Pancreas (tissue), 10 donors: ENCODE measurements at regions not wholly inside any gene's neighbourhood (a gene's known extent, or its start where the extent isn't known, plus 50 kb on each side); places are given as distances from the start of the nearest gene placed in this dataset.

Source experiments
- ATAC-seq, 4 donors: fragments of 200-7000 bp; cut with Tn5 transposase; one replicate each; pipeline versions ENCODE4 v1.8.0 to v1.9.1; 2020; ENCODE audit warnings: mild to moderate bottlenecking in 4 of 4, moderate library complexity in 4 of 4
- DNase-seq, 6 donors: peaks; one replicate each; pipeline ENCODE4 v3.0.0-alpha.2; 2020
- FAIRE-seq: peaks from 2 replicates; lab custom pipeline; 2012; peaks lifted over from hg19 to GRCh38; lab: Jason Lieb, UNC
- H3K27ac ChIP-seq, 4 donors: fragments of 200-600 bp; sonication (generic); 1 replicate in 3 of 4; 2 replicates in 1 of 4; pipeline versions ENCODE4 v1.5.0 to v1.8.0; 2020
- H3K27me3 ChIP-seq, 4 donors: fragments of 200-600 bp; one replicate each; pipeline ENCODE4 v1.8.0; 2021
- H3K36me3 ChIP-seq, 3 donors: fragments of 200-600 bp; sonication (generic) in 1 of 3; one replicate each; pipeline versions ENCODE4 v1.5.0 to v1.8.0; 2020 to 2021
- H3K4me1 ChIP-seq, 3 donors: fragments of 200-600 bp; one replicate each; pipeline ENCODE4 v1.8.0; 2021
- H3K4me3 ChIP-seq, 4 donors: fragments of 200-600 bp; sonication (generic) in 2 of 4; one replicate each; pipeline versions ENCODE4 v1.5.0 to v1.8.0; 2020 to 2021
- H3K9me3 ChIP-seq, 4 donors: fragments of 200-600 bp; one replicate each; pipeline ENCODE4 v1.8.0; 2021
- CTCF ChIP-seq, 4 donors: fragments of 200-600 bp; sonication (generic) in 3 of 4; IDR thresholded peaks; one replicate each; pipeline versions ENCODE4 v1.5.0 to v1.8.0; 2021; ENCODE audit warnings: antibody characterized with exemption in 4 of 4
- WGBS, 2 donors: extraction: QIAGEN DNeasy Blood & Tissue Kit; methylation state at CpG; one replicate each; pipeline ENCODE4 v1.1.7; 2013; 5-methylcytosine and 5-hydroxymethylcytosine counted together
- intact Hi-C, 3 donors: fragments of 100-400 bp; cut with DNase I; formaldehyde crosslinking; loops; one replicate each; pipeline versions ENCODE4 v1.11.1 to v1.14.2; 2022
- donor health status: healthy with polysubstance abuse.
- donor health status: DM: no; HTN: no; CAD: no; lungs with moderate emphysema.
- donor health status: DM: no; HTN: no; CAD: no.
- donor health status: control.
- donor health status: control.
- donor health status: Bipolar disorder and iron deficiency.
- donor health status: DM: yes; HTN: yes; CAD: no.
- donor health status: DM: no; HTN: no; CAD: no.
- donor health status: DM: no; HTN: no; CAD: no.
- donor health status: DM: yes; HTN: yes; CAD: no.

DNA sequence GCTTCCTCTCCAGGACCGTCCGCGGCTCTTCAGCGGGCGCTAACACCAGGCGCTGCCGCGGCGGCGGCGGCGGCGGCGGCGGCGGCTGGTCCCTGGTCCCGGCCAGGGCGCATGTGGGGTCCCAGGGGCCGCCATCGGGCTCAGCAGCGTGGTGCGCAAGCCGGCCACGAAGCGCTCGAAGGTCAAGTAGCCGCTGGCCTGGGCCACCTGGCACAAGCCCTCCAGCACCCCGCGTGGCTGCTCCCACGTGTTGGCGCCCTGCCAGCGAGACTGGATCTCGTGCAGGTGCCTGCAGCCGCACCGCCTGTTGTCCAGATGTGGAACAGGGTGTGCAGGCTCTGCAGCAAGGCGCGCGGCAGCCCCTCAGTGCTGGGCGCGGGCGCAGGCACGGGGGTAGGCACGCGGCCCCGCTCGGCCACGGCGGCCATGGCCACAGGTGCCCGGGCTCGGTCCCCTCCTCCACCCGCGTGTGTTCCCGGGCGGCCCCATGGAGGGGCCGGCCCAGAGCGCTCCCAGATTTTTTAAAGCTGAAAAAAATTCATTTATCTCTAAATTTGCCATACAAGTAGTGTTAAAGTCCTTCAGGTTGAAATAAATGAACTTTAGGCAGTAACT is 884.2 kb upstream of the ZNF722 start:
- Histone ChIP-seq H3K27ac (no peak overlapping the region), H3K36me3 (no peaks in the 10 kb centered on the region), H3K9me3 (no peaks in the 10 kb centered on the region), H3K27me3 (no peaks in the 10 kb centered on the region), H3K4me1 (no peaks in the 10 kb centered on the region), H3K4me3 (no peak overlapping the region)
- 57 to 58% methylated on average over 56 of the region's 56 CpGs for WGBS, 2 donors
- intact Hi-C loops = no loop called here
- FAIRE-seq = no peak
- peak in 3 of 6 donors; percentile 33 to 83 (median 66) for DNase-seq
- no peak for ATAC-seq
- no peak for TF ChIP-seq CTCF (IDR thresholded peaks at IDR 0.05)
